Stimulated activated CD8-positive, alpha-beta memory T cell treated with anti-CD3 and anti-CD28 coated beads, Interleukin-2, amount 100 ng/mL, for 48 hours (primary cell): ENCODE measurements at regions not wholly inside any gene's neighbourhood (a gene's known extent, or its start where the extent isn't known, plus 50 kb on each side); places are given as distances from the start of the nearest gene placed in this dataset.
"Not testable (repeated sequence)": the region's sequence is repeated elsewhere in the genome, so short reads cannot be mapped to it uniquely, and the experiment has no call there.

Experiments
- DNase-seq, 2 donors: peaks; one replicate each; pipeline ENCODE4 v3.0.0-alpha.2; 2020; ENCODE audit warnings: low read depth in 2 of 2

GRCh38 chr1:213324859-213325258 is 273.8 kb downstream of the RPS6KC1 start:
- no peak for DNase-seq

GRCh38 chr1:213325482-213325881 is 274.4 kb downstream of the RPS6KC1 start:
- DNase-seq = no peak

- no peak for DNase-seq
Measured at GRCh38 chr1:213326281-213327016, 275.4 kb downstream of the RPS6KC1 start.

GRCh38 chr1:213327017-213327667 is 276.1 kb downstream of the RPS6KC1 start:
- DNase-seq = no peak

GRCh38 chr1:213329406-213330008 is 278.5 kb downstream of the RPS6KC1 start:
- DNase-seq = no peak

GRCh38 chr1:213330281-213330680 is 279.2 kb downstream of the RPS6KC1 start:
- no peak for DNase-seq

- DNase-seq = no peak
Measured at GRCh38 chr1:213331631-213332175, 280.7 kb downstream of the RPS6KC1 start.

GRCh38 chr1:213332491-213332890 is 281.4 kb downstream of the RPS6KC1 start:
- DNase-seq = no peak

GRCh38 chr1:213333121-213333520 is 282.1 kb downstream of the RPS6KC1 start:
- DNase-seq = no peak

GRCh38 chr1:213335084-213335483 is 284.0 kb downstream of the RPS6KC1 start:
- DNase-seq = no peak

GRCh38 chr1:213337025-213337678 is 286.1 kb downstream of the RPS6KC1 start:
- no peak for DNase-seq

- no peak for DNase-seq
Measured at GRCh38 chr1:213340593-213340992, 289.6 kb downstream of the RPS6KC1 start.

GRCh38 chr1:213345621-213346020 is 294.6 kb downstream of the RPS6KC1 start:
- no peak for DNase-seq

- DNase-seq = no peak
Measured at GRCh38 chr1:213357403-213357802, 306.4 kb downstream of the RPS6KC1 start.

GRCh38 chr1:213358368-213358767 is 307.3 kb downstream of the RPS6KC1 start:
- not testable (repeated sequence) for DNase-seq

GRCh38 chr1:213362598-213362997 is 311.6 kb downstream of the RPS6KC1 start:
- no peak for DNase-seq

GRCh38 chr1:213366141-213366831 is 315.2 kb downstream of the RPS6KC1 start:
- no peak for DNase-seq

GRCh38 chr1:213369465-213369864 is 318.4 kb downstream of the RPS6KC1 start:
- no peak for DNase-seq

- DNase-seq = no peak
Measured at GRCh38 chr1:213370523-213370922, 319.5 kb downstream of the RPS6KC1 start.

- no peak for DNase-seq
Measured at GRCh38 chr1:213371525-213371846, 320.4 kb downstream of the RPS6KC1 start.

GRCh38 chr1:213371847-213372619 is 321.0 kb downstream of the RPS6KC1 start:
- no peak for DNase-seq
